SW 1271 (cell line): ENCODE measurements at regions not wholly inside any gene's neighbourhood (a gene's known extent, or its start where the extent isn't known, plus 50 kb on each side); places are given as distances from the start of the nearest gene placed in this dataset.
A peak's percentile ranks its signal among the peaks of the same experiment; 100 is the strongest.
"Not testable (repeated sequence)": the region's sequence is repeated elsewhere in the genome, so short reads cannot be mapped to it uniquely, and the experiment has no call there.

Experiments used
- DNase-seq, 2 experiments: peaks; one replicate each; lab custom pipeline; 2025; lab: John Stamatoyannopoulos, UW

- DNase-seq = peak; percentile 11 to 72
Measured at GRCh38 chr5:99060306-99061261, 131.8 kb upstream of the CHD1 start.

DNA sequence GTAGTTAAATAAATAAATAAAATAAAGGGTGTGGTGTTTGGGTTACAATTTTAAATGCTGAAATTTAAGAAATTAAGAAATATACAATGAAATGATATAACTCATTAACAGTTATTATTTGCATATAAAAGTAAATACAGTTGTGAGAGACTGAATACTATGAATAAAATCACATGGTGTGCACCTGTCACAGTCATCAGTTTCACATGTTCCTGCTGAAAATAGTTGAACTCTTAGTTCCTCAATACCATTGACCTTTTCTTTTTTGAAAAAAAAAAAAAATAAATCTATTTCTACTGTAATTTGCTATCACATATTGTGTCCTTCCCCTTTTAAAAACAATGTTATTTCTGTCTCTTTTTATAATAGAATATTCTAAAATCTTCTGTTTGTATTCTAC lies 130.9 kb upstream of the CHD1 start:
- DNase-seq = no peak

DNA sequence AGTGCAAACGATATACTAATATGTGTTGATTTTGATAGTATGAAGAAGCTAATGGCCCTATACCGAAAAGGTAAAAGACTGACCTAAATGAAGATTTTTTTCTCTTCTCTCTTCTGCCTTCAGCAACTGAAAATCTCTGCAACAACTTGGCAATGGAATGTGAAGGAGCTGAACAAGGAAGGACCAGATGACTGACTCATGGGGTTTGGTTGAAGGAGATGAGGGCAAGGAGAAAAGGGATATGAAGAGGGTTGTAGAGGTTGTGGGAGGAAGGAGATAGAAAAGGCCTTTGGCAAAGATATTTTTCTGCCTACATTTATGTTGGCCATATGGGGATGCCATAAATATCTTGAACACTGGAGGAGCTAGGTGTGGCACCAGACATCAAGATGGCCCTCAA lies 129.7 kb upstream of the CHD1 start:
- no peak for DNase-seq

- DNase-seq = no peak
Measured at GRCh38 chr5:99054972-99055371, 126.2 kb upstream of the CHD1 start.

DNA sequence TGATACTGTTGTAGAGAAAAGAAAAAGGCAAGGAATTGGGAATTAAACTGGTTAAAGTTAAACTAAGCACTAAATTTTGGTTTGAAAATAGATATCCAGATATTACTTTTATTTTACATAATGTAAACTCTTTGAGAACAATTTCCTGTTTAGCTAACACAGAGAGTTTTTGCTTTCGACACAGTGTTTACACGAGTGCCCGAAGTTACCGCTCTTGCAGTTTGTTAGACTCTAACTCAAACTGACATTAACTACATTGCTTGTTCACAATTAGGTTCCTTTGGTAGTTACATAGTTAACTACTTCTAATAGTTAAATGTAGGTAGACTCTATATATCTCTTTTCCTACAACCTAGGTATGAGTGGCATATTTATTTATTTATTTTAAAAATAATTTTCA lies 117.1 kb upstream of the CHD1 start:
- DNase-seq = no peak

DNA sequence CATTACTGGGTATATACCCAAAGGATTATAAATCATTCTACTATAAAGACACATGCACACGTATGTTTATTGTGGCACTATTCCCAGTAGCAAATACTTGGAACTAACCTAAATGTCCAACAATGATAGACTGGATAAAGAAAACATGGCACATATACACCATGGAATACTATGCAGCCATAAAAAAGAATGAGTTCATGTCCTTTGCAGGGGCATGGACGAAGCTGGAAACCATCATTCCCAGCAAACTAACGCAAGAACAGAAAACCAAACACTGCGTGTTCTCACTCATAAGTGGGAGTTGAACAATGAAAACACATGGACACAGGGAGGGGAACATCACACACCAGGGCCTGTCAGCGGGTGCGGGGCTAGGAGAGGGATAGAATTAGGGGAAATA lies 114.5 kb upstream of the CHD1 start:
- DNase-seq = not testable (repeated sequence)

DNA sequence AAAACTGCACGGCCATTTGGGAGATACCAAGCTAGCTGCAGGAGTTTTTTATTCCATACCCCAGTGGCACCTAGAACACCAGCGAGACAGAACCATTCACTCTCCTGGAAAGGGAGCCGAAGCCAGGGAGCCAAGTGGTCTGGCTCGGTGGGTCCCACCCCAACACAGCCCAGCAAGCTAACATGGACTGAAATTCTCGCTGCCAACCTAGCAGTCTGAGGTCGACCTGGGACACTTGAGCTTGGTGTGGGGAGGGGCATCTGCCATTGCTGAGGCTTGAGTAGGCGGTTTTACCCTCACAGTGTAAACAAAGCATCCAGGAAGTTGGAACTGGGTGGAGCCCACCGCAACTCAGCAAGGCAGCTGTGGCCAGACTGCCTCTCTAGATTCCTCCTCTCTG lies 108.9 kb upstream of the CHD1 start:
- no peak for DNase-seq

DNA sequence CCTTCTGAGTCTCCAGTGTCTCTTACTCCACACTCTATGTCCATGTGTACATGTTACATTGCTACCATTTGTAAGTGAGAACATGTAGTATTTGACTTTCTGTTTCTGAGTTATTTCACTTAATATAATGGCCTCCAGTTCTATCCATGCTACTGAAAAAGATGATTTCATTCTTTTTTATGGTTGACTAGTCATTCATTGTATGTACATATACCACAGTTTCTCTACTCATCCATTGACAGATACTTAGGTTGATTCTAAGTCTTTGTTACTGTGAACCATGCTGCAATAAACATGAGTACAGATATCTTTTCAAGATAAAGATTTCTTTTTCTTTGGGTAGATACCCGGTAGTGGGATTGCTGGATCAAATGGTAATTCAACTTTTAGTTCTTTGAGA lies 107.1 kb upstream of the CHD1 start:
- DNase-seq = no peak

- no peak for DNase-seq
Measured at GRCh38 chr5:99034336-99034735, 105.5 kb upstream of the CHD1 start.

GRCh38 chr5:99033014-99033900 lies 104.5 kb upstream of the CHD1 start:
- DNase-seq = no peak

DNA sequence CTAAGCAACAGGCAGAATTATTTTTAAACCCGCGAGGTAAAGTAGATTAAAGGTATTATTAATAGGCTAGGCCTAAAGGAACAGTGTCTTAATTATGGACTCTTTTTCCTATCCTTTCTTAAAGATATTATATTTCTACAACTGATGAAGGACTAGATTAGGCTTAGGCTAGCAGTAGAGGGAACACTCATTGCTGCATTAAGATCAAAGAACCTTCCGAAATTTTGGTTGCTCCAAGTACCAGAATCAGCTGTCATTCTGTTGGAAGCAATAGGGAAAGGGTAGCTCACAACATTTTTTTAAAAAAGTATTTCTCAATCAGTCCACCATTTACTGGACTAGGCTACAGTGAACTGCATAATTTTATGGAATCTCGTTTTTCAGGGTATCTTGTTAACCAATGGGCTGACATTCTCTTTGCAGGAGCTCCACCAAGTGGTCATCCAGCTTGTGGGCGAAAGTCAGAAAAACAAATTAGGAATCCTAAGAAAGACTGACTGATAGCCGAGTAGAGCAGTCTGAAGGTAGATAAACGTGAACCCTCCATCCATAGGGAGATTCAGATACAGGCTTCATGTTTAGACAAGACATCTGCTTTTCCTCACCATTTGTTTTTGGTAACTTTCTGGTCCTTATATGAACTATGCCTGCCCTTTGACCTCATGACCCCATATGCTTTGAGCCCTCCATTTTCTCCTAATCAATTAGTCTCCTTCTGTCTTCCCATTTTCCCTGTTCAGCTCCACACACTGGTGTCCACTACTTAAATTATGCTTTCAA lies 103.6 kb upstream of the CHD1 start:
- DNase-seq = peak; percentile 17 to 84

- no peak for DNase-seq
Measured at GRCh38 chr5:99030906-99031440, 102.2 kb upstream of the CHD1 start.

- no peak for DNase-seq
Measured at GRCh38 chr5:99029172-99029571, 100.4 kb upstream of the CHD1 start.

DNA sequence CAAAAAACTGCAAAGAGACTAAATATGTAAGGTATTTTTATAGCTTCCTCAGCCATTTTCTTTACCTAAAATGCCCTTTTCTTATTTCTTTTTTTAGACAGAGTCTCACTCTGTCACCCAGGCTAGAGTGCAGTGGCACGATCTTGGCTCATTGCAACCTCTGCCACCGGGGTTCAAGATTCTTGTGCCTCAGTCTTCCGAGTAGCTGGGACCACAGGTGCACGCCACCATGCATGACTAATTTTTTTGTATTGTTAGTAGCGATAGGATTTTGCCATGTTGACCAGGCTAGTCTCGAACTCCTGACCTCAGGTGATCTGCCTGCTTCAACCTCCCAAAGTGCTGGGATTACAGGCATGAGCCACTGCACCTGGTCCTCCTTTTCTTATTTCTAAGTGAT lies 99.4 kb upstream of the CHD1 start:
- DNase-seq = not testable (repeated sequence)

GRCh38 chr5:99025298-99026045 lies 96.7 kb upstream of the CHD1 start:
- DNase-seq = no peak

DNA sequence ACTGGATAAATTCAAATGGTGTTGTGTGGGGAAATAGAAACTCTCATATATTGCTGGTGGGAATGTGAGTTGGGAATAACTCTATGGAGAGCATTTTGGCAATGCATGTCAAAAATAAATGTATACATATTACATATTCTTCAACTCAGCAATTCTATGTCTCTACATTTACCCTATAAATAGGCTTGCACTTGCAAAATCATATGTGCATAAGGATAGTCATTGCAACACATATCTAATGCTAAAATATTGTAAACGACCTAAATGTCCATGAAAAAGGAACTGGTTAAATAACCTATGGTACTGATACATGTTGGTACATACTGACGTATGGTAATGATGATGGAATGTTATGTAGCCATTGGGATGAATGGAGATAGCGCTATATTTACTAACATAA lies 94.5 kb upstream of the CHD1 start:
- DNase-seq = no peak

- no peak for DNase-seq
Measured at GRCh38 chr5:99022250-99022649, 93.4 kb upstream of the CHD1 start.

DNA sequence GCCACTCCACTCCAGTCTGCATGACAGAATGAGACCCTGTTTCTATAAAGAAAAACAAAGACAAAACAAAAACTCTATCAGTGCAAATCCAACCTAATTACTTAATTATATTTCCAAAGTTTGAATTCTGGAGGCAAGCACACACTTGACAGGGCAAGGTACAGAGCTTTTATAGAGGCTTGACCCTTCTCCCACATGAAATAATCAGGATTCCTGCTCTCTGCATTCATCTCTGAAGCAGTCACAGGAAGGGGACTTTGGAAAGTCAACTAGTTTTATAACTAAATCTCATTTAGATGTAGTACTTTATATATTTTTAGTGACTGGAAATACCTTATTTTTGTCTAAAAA lies 91.9 kb upstream of the CHD1 start:
- DNase-seq = no peak

- DNase-seq = peak; percentile 65 to 96
Measured at GRCh38 chr5:99019812-99020697, 91.2 kb upstream of the CHD1 start.

DNA sequence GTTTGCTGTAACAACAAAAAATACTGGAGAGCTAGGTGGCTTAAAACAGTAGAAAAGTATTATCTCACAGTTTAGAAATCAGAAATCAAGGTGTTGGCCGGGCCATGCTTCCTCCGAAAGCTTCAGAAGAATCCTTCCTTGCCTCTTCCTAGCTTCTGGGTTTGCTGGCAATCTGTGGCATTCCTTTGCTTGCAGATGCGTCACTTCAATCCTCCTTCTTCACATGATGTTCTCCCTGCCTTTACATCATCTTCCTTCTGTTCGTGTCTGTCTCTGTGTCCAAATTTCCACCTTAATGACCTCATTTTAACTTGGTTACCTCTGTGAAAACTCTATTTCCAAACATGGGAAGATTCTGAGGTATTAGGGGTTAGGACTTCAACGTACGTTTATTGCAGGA lies 90.4 kb upstream of the CHD1 start:
- no peak for DNase-seq
